ENCODE measurements at regions not wholly inside any gene's neighbourhood (a gene's known extent, or its start where the extent isn't known, plus 50 kb on each side); places are given as distances from the start of the nearest gene placed in this dataset.

DNA sequence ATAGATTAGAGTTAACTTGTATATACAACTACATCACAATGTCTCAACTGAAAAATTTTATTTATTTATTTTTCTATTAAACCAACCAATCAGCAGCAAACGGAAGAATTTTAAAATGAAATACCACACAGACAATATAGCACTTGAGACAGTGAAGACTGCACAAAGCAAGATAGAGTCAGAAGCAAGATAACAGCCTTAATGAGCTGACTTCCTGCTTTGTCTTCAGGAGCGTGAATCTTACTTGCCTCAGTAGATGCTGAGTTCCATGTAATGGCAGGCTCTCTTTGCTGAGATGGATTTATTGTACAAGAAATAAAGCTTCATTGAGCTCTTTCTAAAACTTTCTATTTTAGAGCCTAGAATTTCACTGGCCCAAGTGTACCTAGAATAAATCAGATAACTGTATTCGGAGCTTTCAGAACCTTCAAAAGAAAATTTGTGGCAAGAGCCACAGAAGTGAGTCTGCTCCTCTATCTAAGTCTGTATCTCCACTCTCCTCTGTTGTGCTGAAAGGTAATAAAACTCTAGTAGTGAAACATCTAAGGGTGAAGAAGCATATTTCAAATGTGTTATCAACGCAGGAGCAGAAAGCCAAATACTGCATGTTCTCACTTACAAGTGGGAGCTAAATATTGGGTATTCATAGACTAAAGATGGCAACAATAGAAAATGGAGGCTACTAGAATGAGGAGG, 83.3 kb upstream of the ANKRD55 start:
- H3K9me3 Mint-ChIP-seq, result no peaks in the 10 kb centered on the region
- H3K27ac Mint-ChIP-seq, result no peak overlapping the region
- peaks cover 19% of the 10 kb centered on the region for H3K4me1 Mint-ChIP-seq
- no peaks in the 10 kb centered on the region for H3K36me3 Mint-ChIP-seq
- no peaks in the 10 kb centered on the region for H3K27me3 Mint-ChIP-seq
- no peak for DNase-seq (ENCODE audit: low spot score in 2 of 2)
- ATAC-seq (ENCODE audit: low read depth), result no peak
- H3K4me3 Mint-ChIP-seq, result no peak overlapping the region

DNA sequence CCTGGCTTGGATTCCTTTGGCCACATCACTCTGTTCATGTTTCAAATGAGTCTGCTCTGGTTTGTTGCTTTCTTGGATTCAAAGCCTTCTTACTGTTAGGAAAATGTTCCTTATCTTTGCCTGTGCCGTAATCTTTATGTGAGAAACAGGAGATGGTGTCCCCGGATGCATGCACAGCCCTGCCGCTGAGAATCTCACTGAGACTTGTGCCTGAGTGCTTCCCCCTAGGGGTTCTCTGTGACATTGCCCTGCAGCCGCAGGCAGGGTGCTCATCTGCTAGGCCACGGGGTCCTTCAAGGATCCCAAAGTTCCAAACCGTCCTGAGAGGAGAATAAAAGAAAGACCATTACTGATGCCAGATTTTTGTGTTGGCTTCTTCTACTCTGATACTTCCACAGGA, 81.4 kb upstream of the ANKRD55 start:
- H3K36me3 Mint-ChIP-seq, result no peaks in the 10 kb centered on the region
- no peaks in the 10 kb centered on the region for H3K27me3 Mint-ChIP-seq
- peak; percentile 80 for ATAC-seq (ENCODE audit: low read depth)
- no peaks in the 10 kb centered on the region for H3K9me3 Mint-ChIP-seq
- peaks cover 25% of the 10 kb centered on the region for H3K4me1 Mint-ChIP-seq
- peak overlapping the region; percentile 33 for H3K4me3 Mint-ChIP-seq
- DNase-seq (ENCODE audit: low spot score in 2 of 2), result peak; percentile 27 to 56
- H3K27ac Mint-ChIP-seq, result peak overlapping the region; percentile 7

DNA sequence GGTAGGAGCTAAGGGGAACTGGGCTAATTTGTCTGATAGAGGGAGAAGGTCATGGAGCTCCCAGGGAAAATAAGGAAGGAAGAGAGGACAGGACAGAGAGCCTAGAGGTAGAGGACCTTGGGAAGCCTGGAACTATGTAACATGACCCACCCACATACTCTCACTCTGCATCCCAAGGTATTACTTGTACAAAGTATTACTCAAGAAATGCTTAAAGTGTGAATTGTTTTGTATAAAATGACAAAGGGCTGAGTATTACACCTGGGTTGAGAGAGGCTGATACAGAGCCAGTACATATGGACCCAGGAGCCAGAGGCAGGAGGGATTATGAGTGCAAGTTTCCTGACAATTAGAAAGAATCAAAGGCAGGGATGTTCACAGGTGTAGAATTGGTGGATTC, 80.5 kb upstream of the ANKRD55 start:
- DNase-seq (ENCODE audit: low spot score in 2 of 2) (no peak), ATAC-seq (ENCODE audit: low read depth) (no peak)
- no peaks in the 10 kb centered on the region for H3K27me3 Mint-ChIP-seq
- H3K27ac Mint-ChIP-seq, result peak overlapping the region; percentile 20
- no peaks in the 10 kb centered on the region for H3K9me3 Mint-ChIP-seq
- H3K4me3 Mint-ChIP-seq, result no peak overlapping the region
- no peaks in the 10 kb centered on the region for H3K36me3 Mint-ChIP-seq
- peaks cover 27% of the 10 kb centered on the region for H3K4me1 Mint-ChIP-seq

DNA sequence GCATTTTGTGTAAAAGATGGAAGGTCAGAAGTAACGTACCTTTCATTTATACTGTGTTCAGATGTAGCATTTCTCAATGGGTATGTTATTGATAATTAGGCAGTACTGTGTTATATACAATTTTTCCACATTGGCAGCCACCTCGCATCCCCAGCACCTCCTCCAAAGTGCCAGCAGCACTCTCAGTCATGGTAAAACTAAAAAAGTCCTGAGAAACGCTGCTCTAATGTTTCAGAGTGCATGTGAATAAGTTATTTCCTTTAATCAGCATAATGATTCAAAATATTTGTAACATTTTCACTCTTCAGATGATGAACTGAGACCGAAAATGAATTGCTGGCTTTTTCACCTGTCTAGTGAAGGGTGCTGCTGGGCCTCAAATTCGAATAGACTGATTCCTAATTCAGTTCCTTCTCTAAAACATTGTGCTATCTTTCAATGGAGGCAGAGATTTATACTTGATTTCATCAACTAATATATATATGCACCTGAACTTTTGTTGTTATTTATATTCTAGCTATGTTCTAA, 79.9 kb upstream of the ANKRD55 start:
- no peaks in the 10 kb centered on the region for H3K9me3 Mint-ChIP-seq
- H3K27ac Mint-ChIP-seq, result no peak overlapping the region
- H3K27me3 Mint-ChIP-seq, result no peaks in the 10 kb centered on the region
- H3K4me1 Mint-ChIP-seq, result peaks cover 26% of the 10 kb centered on the region
- H3K36me3 Mint-ChIP-seq, result no peaks in the 10 kb centered on the region
- no peak overlapping the region for H3K4me3 Mint-ChIP-seq
- DNase-seq (ENCODE audit: low spot score in 2 of 2), result no peak
- ATAC-seq (ENCODE audit: low read depth), result no peak

DNA sequence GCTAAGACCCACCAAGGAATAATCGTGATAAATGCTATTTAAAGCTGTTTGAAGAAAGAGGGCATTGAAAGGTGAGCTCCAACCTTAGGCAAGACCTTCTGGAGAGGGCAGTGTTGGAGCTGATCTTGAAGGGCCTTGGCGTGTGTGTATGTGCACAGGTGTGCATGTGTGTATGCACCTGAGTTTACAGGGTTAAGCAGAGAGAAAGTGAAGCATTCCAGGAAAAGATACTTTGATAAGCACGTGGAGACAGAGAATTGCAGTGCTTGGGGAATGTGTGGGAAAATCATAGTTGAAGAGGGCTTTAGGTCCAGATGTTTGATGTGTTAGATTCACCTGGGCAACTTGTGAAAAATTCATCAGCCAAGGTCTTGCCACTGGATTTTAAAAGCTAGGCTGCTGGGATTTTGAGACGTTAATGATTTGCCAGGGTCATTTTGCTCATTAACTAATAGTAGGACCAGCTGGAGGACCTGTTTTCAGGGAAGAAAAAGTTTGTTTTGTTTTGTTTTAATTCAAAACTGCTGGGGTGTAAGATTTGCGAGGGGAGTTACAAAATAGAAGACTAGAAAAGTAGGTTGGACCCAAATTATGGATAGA, 78.3 kb upstream of the ANKRD55 start:
- H3K9me3 Mint-ChIP-seq, result no peaks in the 10 kb centered on the region
- peaks cover 20% of the 10 kb centered on the region for H3K4me1 Mint-ChIP-seq
- H3K36me3 Mint-ChIP-seq, result no peaks in the 10 kb centered on the region
- ATAC-seq (ENCODE audit: low read depth) (no peak), DNase-seq (ENCODE audit: low spot score in 2 of 2) (no peak)
- H3K27me3 Mint-ChIP-seq, result no peaks in the 10 kb centered on the region
- no peak overlapping the region for H3K27ac Mint-ChIP-seq
- H3K4me3 Mint-ChIP-seq, result no peak overlapping the region

DNA sequence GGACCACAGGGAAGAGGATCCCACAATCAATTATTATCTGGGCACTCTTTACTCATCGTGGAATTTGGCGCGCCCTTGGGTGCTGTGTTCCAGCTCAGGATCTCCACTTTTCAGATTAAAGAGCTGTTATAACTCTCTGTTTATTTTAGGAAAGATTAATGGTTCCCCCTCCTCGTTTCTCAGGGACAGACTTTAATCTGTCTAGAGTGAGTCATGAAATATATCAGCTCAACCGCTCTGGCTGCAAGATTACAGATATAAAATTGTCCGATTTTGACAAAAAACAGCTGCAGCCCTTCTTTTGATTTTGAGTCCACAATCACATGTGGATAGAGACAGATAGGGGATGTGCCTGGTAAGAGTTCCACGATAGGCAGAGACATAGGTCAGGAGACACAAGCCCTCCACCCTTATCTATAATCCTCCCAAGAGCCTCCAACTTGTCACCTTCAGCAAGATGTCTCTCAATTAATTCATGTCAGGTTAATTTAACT, 77.6 kb upstream of the ANKRD55 start:
- H3K27ac Mint-ChIP-seq, result no peak overlapping the region

DNA sequence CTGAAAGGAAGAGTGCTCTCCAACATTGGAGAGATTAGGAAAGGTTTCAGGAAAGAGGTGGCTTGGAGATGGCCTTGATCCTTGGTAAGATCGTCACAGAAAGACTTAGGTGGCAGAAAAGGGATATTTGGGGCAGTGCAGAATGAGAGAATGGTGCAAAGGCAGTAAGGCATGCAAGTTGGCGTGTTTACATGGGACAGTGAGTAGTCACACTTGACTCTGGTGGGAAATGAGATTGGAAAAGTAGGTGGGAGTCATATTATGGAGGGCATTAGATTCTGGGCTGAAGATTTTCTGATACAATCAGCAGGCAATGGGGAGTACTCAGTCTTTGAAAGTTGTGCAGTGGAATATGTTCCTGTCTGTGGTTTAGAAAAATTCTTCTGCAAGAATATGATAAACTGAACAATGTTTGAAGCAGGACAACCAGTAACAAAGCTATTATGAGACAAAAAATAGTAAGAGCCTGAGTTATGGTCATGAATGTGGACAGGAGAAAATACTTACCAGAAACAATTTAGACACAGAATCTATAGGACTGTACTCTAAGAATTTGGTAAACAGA, 76.2 kb upstream of the ANKRD55 start:
- Mint-ChIP-seq H3K36me3 (peaks cover 3% of the 10 kb centered on the region), H3K4me1 (peaks cover 16% of the 10 kb centered on the region), H3K4me3 (no peak overlapping the region), H3K9me3 (peaks cover 3% of the 10 kb centered on the region), H3K27ac (peak overlapping the region; percentile 0), H3K27me3 (no peaks in the 10 kb centered on the region)
- ATAC-seq (ENCODE audit: low read depth), result no peak
- DNase-seq (ENCODE audit: low spot score in 2 of 2), result no peak

More for the DNA sequence above, 77.6 kb upstream of the ANKRD55 start:
- DNase-seq (ENCODE audit: low spot score in 2 of 2) (no peak), ATAC-seq (ENCODE audit: low read depth) (no peak)
- peaks cover 2% of the 10 kb centered on the region for H3K36me3 Mint-ChIP-seq
- H3K9me3 Mint-ChIP-seq, result peaks cover 2% of the 10 kb centered on the region
- no peaks in the 10 kb centered on the region for H3K27me3 Mint-ChIP-seq
- H3K4me1 Mint-ChIP-seq, result peaks cover 20% of the 10 kb centered on the region
- no peak overlapping the region for H3K4me3 Mint-ChIP-seq

DNA sequence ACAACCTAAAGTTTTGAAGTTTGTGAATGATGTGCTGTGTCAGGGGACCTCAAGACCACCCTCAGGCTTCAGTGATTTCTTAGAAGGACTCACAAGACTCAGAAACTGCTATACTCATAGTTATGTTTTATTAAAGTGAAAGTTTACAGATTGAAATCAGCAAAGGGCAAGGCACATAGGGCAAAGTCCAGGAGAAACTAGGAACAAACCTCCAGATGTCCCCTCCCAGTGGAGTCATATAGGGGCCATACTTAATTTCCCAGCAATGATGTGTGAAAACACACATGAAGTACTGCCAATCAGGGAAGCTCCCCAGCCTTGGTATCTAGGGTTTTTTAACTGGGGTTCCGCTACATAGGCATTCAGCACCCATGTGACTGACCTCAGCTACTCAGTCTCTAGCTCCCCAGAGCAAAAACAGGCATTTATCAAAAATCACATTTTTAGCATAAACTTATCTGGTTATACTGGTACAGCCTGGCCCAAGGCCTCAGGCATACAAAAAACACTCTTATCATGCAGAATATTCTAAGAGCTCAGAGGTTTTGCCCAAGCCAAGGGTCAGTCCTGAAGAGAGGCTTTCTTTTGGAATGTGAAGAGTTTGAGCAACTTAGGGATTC, 74.7 kb upstream of the ANKRD55 start:
- no peak for DNase-seq (ENCODE audit: low spot score in 2 of 2)
- Mint-ChIP-seq H3K27ac (no peak overlapping the region), H3K9me3 (peaks cover 3% of the 10 kb centered on the region), H3K4me3 (no peak overlapping the region), H3K27me3 (no peaks in the 10 kb centered on the region), H3K4me1 (peaks cover 14% of the 10 kb centered on the region), H3K36me3 (peaks cover 3% of the 10 kb centered on the region)
- ATAC-seq (ENCODE audit: low read depth), result no peak

DNA sequence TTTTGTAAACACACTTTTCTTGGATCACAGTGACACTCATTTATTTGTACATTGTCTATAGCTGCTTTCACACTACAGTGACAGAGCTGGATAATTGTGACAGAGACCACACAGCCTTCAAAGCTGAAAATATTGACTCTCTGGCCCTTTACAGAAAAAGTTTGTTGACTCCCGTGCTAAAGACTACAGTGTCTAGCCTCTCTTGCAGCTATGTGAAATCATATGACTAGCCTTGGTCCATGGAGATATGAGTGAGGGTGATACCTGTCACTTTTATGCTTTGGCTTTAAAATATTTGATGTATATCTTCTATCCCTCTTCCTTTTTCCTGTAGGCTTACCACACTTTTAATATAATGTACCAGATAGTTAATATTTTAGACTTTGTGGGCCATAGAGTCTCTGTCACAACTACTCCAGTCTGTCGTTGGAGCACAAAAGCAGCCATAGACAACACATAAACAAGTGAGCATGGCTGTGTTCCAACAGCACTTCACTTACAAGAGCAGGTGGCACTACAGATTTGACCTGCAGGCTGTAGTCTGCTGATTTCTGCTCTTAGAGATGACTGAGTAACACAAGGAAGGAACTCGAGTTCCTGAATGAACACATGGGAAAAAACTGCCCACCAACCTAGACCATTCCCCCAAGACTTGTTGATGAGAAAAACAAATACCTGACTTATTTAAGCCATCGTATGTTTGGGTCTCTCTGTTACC, 73.5 kb upstream of the ANKRD55 start:
- no peak overlapping the region for H3K27ac Mint-ChIP-seq
- peaks cover 3% of the 10 kb centered on the region for H3K36me3 Mint-ChIP-seq
- H3K4me3 Mint-ChIP-seq, result no peak overlapping the region
- no peaks in the 10 kb centered on the region for H3K27me3 Mint-ChIP-seq
- DNase-seq (ENCODE audit: low spot score in 2 of 2) (no peak), ATAC-seq (ENCODE audit: low read depth) (no peak)
- H3K4me1 Mint-ChIP-seq, result peaks cover 8% of the 10 kb centered on the region
- peaks cover 3% of the 10 kb centered on the region for H3K9me3 Mint-ChIP-seq

DNA sequence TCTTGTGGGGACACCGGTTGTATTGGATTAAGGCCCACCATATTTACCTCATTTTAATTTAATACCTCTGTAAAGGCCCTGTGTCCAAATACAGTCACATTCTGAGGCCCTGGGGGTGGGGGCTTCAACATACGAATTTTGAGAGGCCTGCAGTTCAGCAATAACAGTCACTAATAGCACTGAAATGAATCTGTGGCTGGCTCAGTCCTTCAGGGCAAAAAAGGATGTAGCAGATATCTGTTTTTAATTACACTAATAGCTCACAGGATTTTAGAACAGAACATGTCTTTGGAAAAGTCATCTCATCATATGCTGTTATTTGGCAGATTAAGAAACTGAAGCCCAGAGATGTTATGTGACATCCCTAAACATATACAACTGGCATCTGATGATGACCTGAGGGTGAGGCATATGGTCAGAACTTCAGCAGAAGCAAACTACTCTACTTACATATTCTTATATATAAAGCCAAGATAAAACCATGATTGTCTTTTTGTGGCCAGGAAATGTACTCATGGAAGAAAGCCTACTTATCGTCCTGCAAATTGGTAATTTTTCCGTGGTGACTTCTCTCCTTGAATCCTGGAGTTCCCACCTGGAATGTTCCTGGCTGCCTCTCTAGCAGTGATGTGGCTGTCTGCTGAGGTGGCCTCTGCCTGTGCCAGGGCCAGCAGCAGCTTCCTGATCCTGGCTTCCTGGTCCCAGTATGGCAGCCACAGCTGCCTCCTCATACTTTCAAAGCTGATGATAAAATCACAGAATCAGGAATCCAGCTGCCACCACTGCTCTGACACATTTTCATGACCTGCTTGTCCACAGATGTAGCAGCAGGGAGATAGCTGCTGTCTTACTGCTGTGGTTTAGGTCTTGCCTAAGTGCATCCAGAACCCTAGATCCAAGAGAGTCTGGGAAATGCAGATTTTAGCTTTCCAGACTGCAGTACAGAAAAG, 72.1 kb upstream of the ANKRD55 start:
- DNase-seq (ENCODE audit: low spot score in 2 of 2) (no peak), ATAC-seq (ENCODE audit: low read depth) (no peak)
- no peak overlapping the region for H3K4me3 Mint-ChIP-seq
- peaks cover 3% of the 10 kb centered on the region for H3K36me3 Mint-ChIP-seq
- H3K4me1 Mint-ChIP-seq, result peaks cover 3% of the 10 kb centered on the region
- no peak overlapping the region for H3K27ac Mint-ChIP-seq
- H3K27me3 Mint-ChIP-seq, result no peaks in the 10 kb centered on the region
- peaks cover 3% of the 10 kb centered on the region for H3K9me3 Mint-ChIP-seq

DNA sequence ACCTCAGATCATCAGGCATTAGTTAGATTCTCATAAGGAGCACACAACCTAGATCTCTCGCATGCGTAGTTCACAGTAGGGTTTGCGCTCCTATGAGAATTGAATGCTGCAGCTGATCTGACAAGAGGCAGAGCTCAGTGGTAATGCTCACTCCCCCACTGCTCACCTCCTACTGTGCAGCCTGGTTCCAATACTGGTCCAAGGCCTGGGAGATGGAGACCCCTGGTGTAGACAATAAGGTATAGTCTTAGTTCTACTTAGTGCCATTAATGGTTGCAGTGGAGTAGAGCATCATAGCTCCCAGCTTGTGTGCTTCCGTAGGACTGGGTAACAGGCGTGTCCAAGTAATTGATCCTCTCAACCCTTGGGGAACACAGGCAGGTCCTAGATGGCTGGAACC, 70.4 kb upstream of the ANKRD55 start:
- H3K4me3 Mint-ChIP-seq, result no peak overlapping the region
- no peaks in the 10 kb centered on the region for H3K4me1 Mint-ChIP-seq
- H3K36me3 Mint-ChIP-seq, result peaks cover 3% of the 10 kb centered on the region
- H3K27ac Mint-ChIP-seq, result no peak overlapping the region
- ATAC-seq (ENCODE audit: low read depth), result no peak
- no peaks in the 10 kb centered on the region for H3K27me3 Mint-ChIP-seq
- peaks cover 3% of the 10 kb centered on the region for H3K9me3 Mint-ChIP-seq
- DNase-seq (ENCODE audit: low spot score in 2 of 2), result no peak

DNA sequence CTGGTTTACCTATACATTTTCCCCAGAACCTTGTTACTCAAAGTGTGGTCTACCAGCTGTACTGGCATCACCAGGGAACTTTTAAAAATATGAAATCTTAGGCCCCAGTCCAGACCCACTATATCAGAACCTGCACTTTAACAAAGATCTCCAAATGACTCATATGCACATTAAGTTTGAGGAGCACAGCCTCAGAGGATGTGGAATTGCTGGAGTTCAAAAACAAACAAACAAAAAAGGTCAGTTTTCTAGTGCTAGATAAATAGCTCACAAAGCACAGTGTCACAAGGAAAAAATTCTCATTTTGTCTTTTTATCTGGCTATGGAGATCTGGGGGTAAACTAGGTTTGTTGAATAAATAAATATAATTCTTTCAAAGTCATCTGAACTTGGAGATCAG, 68.9 kb upstream of the ANKRD55 start:
- Mint-ChIP-seq H3K9me3 (peaks cover 3% of the 10 kb centered on the region), H3K4me3 (no peak overlapping the region), H3K27ac (no peak overlapping the region), H3K36me3 (peaks cover 3% of the 10 kb centered on the region), H3K4me1 (no peaks in the 10 kb centered on the region), H3K27me3 (no peaks in the 10 kb centered on the region)
- no peak for DNase-seq (ENCODE audit: low spot score in 2 of 2)
- ATAC-seq (ENCODE audit: low read depth), result no peak

DNA sequence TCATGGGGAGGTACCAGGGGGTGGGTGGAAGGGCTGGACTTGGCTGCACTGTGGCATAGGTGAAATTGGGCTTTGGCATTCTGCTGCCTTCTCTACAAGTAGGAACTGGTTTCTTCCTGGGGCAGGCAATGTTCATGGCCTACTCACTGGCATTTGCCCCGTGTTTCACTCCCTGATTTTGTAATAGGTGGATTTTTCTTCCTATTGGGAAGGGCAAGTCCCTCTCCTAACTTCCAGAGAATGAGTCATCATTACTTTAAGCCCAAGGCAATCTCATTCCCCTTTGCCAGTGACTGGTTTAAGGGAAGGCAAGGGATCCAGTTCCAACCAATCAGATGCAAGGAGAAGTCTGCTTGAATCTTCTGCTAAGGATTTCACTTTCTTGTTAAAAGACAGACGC, 67.9 kb upstream of the ANKRD55 start:
- no peak overlapping the region for H3K27ac Mint-ChIP-seq
- no peak for ATAC-seq (ENCODE audit: low read depth)

More for the DNA sequence above, 67.9 kb upstream of the ANKRD55 start:
- DNase-seq (ENCODE audit: low spot score in 2 of 2), result no peak
- H3K27me3 Mint-ChIP-seq, result no peaks in the 10 kb centered on the region
- H3K36me3 Mint-ChIP-seq, result peaks cover 1% of the 10 kb centered on the region
- H3K9me3 Mint-ChIP-seq, result peaks cover 1% of the 10 kb centered on the region
- H3K4me1 Mint-ChIP-seq, result no peaks in the 10 kb centered on the region
- no peak overlapping the region for H3K4me3 Mint-ChIP-seq

Measured in memory B cell (primary cell).